Vagina (tissue), 2 donors: ENCODE measurements at regions not wholly inside any gene's neighbourhood (a gene's known extent, or its start where the extent isn't known, plus 50 kb on each side); places are given as distances from the start of the nearest gene placed in this dataset.

Source experiments
- CTCF ChIP-seq, 3 experiments: fragments of 450-650 bp in 2 of 3; fragments of 200-600 bp in 1 of 3; sonication (generic) in 1 of 3; IDR thresholded peaks; one replicate each; pipeline ENCODE4 v1.5.1; 2017 to 2019; ENCODE audit warnings: antibody characterized with exemption in 3 of 3, mild to moderate bottlenecking in 2 of 3, moderate library complexity in 2 of 3
- POLR2A ChIP-seq, 2 donors: fragments of 450-650 bp; IDR thresholded peaks; one replicate each; pipeline ENCODE4 v1.6.1; 2017; ENCODE audit warnings: antibody characterized with exemption in 2 of 2, mild to moderate bottlenecking in 2 of 2, moderate library complexity in 2 of 2
- POLR2AphosphoS5 ChIP-seq, 2 donors: sonication (generic); formaldehyde crosslinking; IDR thresholded peaks; one replicate each; pipeline ENCODE4 v1.9.0; 2017; ENCODE audit warnings: antibody characterized with exemption in 2 of 2, mild to moderate bottlenecking in 2 of 2, low read depth in 1 of 2; ENCODE audit not compliant: insufficient read depth in 1 of 2

DNA sequence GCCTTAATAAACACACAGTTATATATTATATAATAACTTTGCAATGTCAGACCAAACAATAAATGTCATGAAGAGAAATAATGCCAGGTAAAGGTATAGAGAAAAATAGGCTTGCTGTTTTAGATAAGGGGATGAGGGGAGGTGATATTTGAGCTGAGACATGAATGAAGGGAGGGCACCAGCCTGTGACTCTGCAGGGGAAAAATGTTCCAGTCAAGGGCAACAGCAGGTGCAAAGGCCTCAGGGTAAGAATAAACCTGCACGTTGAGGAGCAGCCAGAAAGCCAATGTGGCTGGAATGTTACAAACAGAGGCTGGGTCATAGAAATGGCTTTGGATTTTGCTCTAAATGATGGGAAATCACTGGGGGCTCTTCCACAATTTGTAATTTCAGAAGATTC, 519.6 kb downstream of the SOX6 start:
- TF ChIP-seq POLR2A (IDR thresholded peaks at IDR 0.05) (no peak), CTCF (IDR thresholded peaks at IDR 0.05) (no peak), POLR2AphosphoS5 (IDR thresholded peaks at IDR 0.05; ENCODE audit: insufficient read depth in 1 of 2, low read depth in 1 of 2) (no peak)
